ENCODE measurements at regions not wholly inside any gene's neighbourhood (a gene's known extent, or its start where the extent isn't known, plus 50 kb on each side); places are given as distances from the start of the nearest gene placed in this dataset.

DNA sequence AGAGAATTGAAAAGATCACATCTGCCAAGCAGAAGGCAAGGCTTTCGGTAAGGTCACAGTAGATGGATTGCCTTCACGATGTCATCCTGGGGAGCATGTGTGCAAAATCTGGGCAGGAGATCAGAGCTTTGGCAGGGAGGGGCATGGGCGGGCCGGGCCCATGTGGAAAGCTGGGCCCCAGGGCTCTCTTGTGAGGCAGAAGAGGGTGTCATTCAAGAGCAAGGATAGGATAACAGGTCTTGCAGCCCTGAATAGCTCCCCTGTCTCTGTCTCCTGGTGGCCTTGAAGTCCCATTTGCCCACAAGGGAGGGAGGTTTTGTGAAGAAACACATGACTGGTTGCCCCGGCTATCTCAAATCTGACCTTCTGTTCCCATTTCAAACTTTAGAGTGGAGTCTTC is 172.0 kb downstream of the OPA1 start (continued):
- no peak for TF ChIP-seq TEAD4 (IDR thresholded peaks at IDR 0.05; ENCODE audit: low read depth, low read length)

All from H1 (cell line).